LHCN-M2 (cell line): ENCODE measurements at regions not wholly inside any gene's neighbourhood (a gene's known extent, or its start where the extent isn't known, plus 50 kb on each side); places are given as distances from the start of the nearest gene placed in this dataset.

ENCODE experiments used
- DNase-seq: peaks from one replicate; pipeline ENCODE4 v3.0.0-alpha.2; 2012; ENCODE audit warnings: low read depth

GRCh38 chr13:50071379-50071778 lies 56.1 kb downstream of the KCNRG start:
- DNase-seq, result peak; percentile 50

- no peak for DNase-seq
Measured at GRCh38 chr13:50072676-50073075, 57.4 kb downstream of the KCNRG start.

- no peak for DNase-seq
Measured at GRCh38 chr13:50073340-50073739, 58.1 kb downstream of the KCNRG start.

DNA sequence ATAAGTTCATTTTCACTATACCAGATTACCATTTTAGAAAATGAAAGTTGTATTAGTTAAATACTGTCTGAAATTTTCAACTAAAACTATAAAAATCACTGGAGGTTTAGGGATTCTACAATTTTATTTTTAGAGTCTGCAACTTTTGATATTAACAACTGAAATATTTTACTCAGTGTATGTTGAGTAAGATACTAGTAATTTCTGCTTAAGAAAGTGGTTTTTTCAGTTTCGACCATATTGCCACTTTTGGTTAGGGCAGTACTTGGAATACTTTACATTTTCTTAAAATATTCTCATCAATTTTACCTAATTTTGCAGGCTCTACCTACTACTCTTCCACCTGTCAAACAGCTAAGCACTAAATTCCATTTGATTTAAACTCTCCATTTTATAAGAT lies 59.6 kb downstream of the KCNRG start:
- no peak for DNase-seq

GRCh38 chr13:50075619-50076097 lies 60.4 kb downstream of the KCNRG start:
- no peak for DNase-seq

GRCh38 chr13:50077431-50077830 lies 62.2 kb downstream of the KCNRG start:
- DNase-seq, result no peak

DNA sequence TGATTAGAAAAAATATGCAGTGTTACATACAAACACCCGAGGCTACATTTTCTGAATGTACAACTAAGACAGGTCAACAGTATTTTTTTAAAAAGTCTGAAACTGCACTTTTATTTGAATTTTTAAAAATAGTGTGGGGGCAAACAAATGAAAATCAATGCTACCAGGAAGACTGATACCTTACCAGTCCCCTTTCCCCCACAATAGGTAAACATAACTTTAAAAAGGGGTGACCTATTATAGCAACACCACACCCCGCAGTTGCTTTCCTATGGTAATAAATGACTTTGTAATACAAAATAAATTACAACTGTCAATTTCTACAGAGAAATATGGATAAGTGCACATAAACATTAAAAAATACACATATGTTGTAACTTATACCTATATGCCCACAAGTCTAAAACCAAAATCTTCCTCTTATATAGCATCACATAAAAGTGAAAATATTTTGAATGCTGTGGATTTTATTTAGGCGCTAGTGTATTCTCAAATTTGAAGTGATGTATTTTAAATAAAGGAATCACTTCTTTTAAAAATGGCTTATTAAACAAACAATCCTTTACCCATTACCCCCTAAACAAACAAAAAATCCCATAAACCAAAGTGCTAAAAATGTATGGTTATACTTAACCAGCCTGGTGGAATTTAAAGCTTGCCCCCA lies 63.1 kb downstream of the KCNRG start:
- no peak for DNase-seq

GRCh38 chr13:50078895-50079654 lies 63.8 kb downstream of the KCNRG start:
- DNase-seq, result no peak

GRCh38 chr13:50079655-50080202 lies 64.5 kb downstream of the KCNRG start:
- DNase-seq, result no peak

DNA sequence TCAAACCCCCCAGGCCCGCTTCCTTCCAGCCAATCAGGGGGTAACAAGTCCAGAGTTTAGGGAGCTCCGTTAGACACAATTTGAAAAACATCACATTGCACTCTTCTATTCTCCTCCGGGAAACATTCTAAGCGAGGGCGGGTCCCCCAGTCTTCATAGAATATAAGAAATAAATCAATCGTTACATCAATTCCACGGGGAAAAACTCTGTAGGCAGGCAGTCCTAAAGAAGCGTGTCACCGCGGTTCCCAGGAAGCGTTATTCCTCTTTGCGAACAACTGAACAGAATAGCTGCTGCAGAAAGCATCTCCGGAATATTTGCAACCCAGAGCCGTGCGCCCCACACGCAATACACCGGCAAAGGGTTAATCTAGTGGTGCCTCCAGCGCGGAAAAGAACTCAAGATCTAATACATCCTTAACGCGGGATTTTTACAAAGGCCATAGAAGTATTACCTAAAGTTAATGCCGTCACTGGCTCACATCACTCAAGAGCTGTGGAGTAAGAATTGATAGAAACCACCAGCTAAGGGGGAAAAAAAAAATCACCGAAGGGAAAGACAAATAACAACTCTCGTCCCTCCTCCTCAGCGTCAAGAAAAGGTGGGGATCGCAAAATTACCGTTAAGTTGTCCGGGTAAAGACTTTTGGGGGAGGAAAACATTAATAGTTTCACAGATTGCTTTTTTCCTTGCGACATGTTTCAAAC lies 65.1 kb downstream of the KCNRG start:
- peak; percentile 49 for DNase-seq

GRCh38 chr13:50080911-50081678 lies 65.9 kb downstream of the KCNRG start:
- DNase-seq, result no peak

GRCh38 chr13:50081679-50082425 lies 66.6 kb downstream of the KCNRG start:
- peak; percentile 99 for DNase-seq

DNA sequence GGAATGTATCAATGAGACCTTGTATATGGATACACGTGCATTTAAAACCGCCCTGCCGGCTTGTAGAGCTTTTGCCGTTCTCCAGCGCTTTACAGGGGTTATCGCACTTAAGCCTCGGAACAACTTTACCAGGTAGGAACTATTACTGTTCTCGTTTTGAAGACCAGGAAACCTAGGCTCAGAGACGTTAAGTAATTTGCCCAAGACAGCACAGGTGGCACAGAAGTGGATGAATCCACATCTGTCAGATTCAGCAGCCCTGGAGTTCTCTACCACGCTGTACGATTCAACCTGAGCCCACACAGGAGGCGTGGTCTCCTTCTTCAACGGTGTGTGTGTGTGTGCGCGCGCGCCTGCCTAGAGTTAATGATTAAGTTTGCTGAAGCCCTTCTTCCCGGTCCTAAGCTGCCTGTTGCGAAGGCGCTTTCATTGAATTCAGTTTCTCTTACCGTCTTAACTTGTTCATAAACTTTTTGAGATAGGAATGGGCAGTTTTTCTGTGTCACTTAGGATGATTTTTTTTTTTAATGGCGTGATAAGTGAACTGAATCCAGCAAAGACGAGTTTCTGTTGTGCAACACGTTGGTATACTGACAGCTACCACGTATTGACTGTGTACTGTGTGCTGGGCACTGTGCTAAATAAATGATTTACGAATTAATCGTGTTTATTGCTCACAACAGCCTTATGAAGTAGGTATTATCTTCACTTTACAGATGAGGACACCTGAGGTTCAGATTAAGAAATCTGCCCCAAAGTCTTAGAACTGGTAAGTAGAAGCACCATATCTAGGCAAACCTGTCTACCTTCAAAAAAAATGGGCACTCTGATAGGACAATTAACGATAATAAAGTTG lies 67.4 kb downstream of the KCNRG start:
- peak; percentile 70 for DNase-seq

- DNase-seq, result peak; percentile 55
Measured at GRCh38 chr13:50085063-50085462, 69.8 kb downstream of the KCNRG start.

- DNase-seq, result no peak
Measured at GRCh38 chr13:50089633-50090032, 74.4 kb downstream of the KCNRG start.

DNA sequence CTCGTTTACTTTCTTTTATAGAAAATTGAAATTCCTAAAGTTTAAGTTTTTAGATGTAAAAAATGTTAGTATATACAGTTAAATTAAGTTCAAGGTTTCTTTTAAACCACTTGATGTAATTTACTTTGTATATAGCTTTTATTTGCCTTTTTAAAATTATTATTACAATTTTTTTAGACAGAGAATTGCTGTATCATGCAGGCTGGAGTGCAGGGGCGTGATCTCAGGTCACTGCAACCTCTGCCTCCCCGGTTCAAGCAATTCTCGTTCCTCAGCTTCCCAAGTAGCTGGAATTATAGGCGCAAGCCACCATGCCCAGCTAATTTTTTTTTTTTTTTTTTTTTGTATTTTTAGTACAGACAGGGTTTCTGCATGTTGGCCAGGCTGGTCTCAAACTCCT lies 75.0 kb downstream of the KCNRG start:
- DNase-seq, result no peak

GRCh38 chr13:50094615-50095293 lies 79.5 kb downstream of the KCNRG start:
- DNase-seq, result no peak

GRCh38 chr13:50098693-50099092 lies 83.4 kb downstream of the KCNRG start:
- DNase-seq, result no peak

DNA sequence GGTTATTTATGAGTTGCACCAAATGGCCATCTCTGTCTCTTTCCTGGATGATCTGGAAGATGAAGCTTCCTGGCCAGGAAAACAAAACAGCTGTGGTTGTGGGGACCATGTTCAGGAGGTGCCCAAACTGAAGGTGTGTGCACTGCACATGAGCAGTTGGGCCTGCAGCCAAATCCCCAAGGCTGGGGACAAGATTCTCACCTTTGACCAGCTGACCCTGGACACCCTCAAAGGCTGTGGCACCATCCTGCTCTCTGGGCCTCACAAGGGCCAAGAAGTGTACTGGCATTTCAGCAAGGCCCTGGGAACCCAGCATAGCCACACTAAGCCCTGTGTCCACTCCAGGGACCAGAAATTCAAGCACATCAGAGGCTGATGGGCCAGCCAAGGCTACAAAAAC lies 84.2 kb downstream of the KCNRG start:
- no peak for DNase-seq
